BE2C (cell line): ENCODE measurements at regions not wholly inside any gene's neighbourhood (a gene's known extent, or its start where the extent isn't known, plus 50 kb on each side); places are given as distances from the start of the nearest gene placed in this dataset.

Experiments used
- DNase-seq: peaks from one replicate; pipeline ENCODE4 v3.0.0-alpha.2; 2020
- H3K27me3 ChIP-seq: fragments of 250-450 bp; sonication (Bioruptor Pico); 2 replicates; pipeline ENCODE4 v1.5.1; 2020; ENCODE audit warnings: mild to moderate bottlenecking
- H3K36me3 ChIP-seq: fragments of 250-450 bp; sonication (Bioruptor Pico); 2 replicates; pipeline ENCODE4 v1.5.1; 2020; ENCODE audit warnings: mild to moderate bottlenecking
- H3K4me1 ChIP-seq: fragments of 250-450 bp; sonication (Bioruptor Pico); 2 replicates; pipeline ENCODE4 v1.5.1; 2020
- H3K4me3 ChIP-seq: 2 replicates; pipeline ENCODE4 v1.5.1; 2011; ENCODE audit warnings: low read depth, low read length
- H3K9me3 ChIP-seq: fragments of 250-450 bp; sonication (Bioruptor Pico); 2 replicates; pipeline ENCODE4 v1.5.1; 2020
- TF ChIP-seq, protein P1 (sequence below): IDR thresholded peaks from 2 replicates; pipeline ENCODE4 v1.5.1; 2012; ENCODE audit warnings: mild to moderate bottlenecking, low read depth, low read length

- DNase-seq: no peak
- H3K9me3 ChIP-seq: no peaks in the 10 kb centered on the region
- H3K36me3 ChIP-seq: no peaks in the 10 kb centered on the region
- no peaks in the 10 kb centered on the region for H3K27me3 ChIP-seq
- TF ChIP-seq, protein P1, sequence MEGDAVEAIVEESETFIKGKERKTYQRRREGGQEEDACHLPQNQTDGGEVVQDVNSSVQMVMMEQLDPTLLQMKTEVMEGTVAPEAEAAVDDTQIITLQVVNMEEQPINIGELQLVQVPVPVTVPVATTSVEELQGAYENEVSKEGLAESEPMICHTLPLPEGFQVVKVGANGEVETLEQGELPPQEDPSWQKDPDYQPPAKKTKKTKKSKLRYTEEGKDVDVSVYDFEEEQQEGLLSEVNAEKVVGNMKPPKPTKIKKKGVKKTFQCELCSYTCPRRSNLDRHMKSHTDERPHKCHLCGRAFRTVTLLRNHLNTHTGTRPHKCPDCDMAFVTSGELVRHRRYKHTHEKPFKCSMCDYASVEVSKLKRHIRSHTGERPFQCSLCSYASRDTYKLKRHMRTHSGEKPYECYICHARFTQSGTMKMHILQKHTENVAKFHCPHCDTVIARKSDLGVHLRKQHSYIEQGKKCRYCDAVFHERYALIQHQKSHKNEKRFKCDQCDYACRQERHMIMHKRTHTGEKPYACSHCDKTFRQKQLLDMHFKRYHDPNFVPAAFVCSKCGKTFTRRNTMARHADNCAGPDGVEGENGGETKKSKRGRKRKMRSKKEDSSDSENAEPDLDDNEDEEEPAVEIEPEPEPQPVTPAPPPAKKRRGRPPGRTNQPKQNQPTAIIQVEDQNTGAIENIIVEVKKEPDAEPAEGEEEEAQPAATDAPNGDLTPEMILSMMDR: no peak
- H3K4me3 ChIP-seq: no peak overlapping the region
- peaks cover 19% of the 10 kb centered on the region for H3K4me1 ChIP-seq
Measured at GRCh38 chr1:208540724-208541123, 296.5 kb upstream of the PLXNA2 start.

- H3K9me3 ChIP-seq: no peaks in the 10 kb centered on the region
- no peaks in the 10 kb centered on the region for H3K36me3 ChIP-seq
- no peak overlapping the region for H3K4me3 ChIP-seq
- DNase-seq: no peak
- TF ChIP-seq, protein P1: no peak
- no peaks in the 10 kb centered on the region for H3K27me3 ChIP-seq
- peaks cover 12% of the 10 kb centered on the region for H3K4me1 ChIP-seq
Measured at GRCh38 chr1:208541225-208541855, 297.2 kb upstream of the PLXNA2 start.

- peaks cover 3% of the 10 kb centered on the region for H3K4me1 ChIP-seq
- H3K4me3 ChIP-seq: no peak overlapping the region
- no peak for DNase-seq
- H3K36me3 ChIP-seq: no peaks in the 10 kb centered on the region
- TF ChIP-seq, protein P1: no peak
- no peaks in the 10 kb centered on the region for H3K27me3 ChIP-seq
- no peaks in the 10 kb centered on the region for H3K9me3 ChIP-seq
Measured at GRCh38 chr1:208542309-208542708, 298.1 kb upstream of the PLXNA2 start.

GRCh38 chr1:208544053-208544452, 299.9 kb upstream of the PLXNA2 start:
- Histone ChIP-seq H3K36me3 (no peaks in the 10 kb centered on the region), H3K4me1 (no peaks in the 10 kb centered on the region), H3K9me3 (no peaks in the 10 kb centered on the region), H3K27me3 (no peaks in the 10 kb centered on the region), H3K4me3 (no peak overlapping the region)
- no peak for DNase-seq
- TF ChIP-seq, protein P1: no peak

GRCh38 chr1:208544794-208545193, 300.6 kb upstream of the PLXNA2 start:
- Histone ChIP-seq H3K4me3 (no peak overlapping the region), H3K36me3 (no peaks in the 10 kb centered on the region), H3K27me3 (no peaks in the 10 kb centered on the region), H3K4me1 (no peaks in the 10 kb centered on the region), H3K9me3 (no peaks in the 10 kb centered on the region)
- DNase-seq: no peak
- TF ChIP-seq, protein P1: no peak

- Histone ChIP-seq H3K27me3 (no peaks in the 10 kb centered on the region), H3K4me3 (no peak overlapping the region), H3K4me1 (peaks cover 9% of the 10 kb centered on the region), H3K9me3 (no peaks in the 10 kb centered on the region), H3K36me3 (no peaks in the 10 kb centered on the region)
- TF ChIP-seq, protein P1: no peak
- DNase-seq: no peak
Measured at GRCh38 chr1:208551024-208551423, 306.8 kb upstream of the PLXNA2 start.
